ENCODE measurements at regions not wholly inside any gene's neighbourhood (a gene's known extent, or its start where the extent isn't known, plus 50 kb on each side); places are given as distances from the start of the nearest gene placed in this dataset.

GRCh38 chr14:71729596-71729995 is 202.6 kb upstream of the RGS6 start:
- H3K9me3 ChIP-seq, result no peaks in the 10 kb centered on the region
- no peak overlapping the region for H3K27ac ChIP-seq
- no peaks in the 10 kb centered on the region for H3K4me1 ChIP-seq
- 83 to 97% (median 84%) methylated on average over 3 of the region's 3 CpGs for WGBS, 5 donors
- TF ChIP-seq CTCF (IDR thresholded peaks at IDR 0.05), result no peak
- no peak for TF ChIP-seq EP300 (IDR thresholded peaks at IDR 0.05)
- TF ChIP-seq POLR2AphosphoS5 (IDR thresholded peaks at IDR 0.05), result no peak
- no peak for TF ChIP-seq POLR2A (IDR thresholded peaks at IDR 0.05)
- no peak overlapping the region for H3K4me3 ChIP-seq
- no peak for DNase-seq
- H3K36me3 ChIP-seq, result peaks cover 11 to 100% (median 99%) of the 10 kb centered on the region in 4 donors
- intact Hi-C loops (cut with DNase I; ENCODE audit: low total_unique reads), result no loop called here
- H3K27me3 ChIP-seq, result no peaks in the 10 kb centered on the region

- WGBS, 5 donors, result 82 to 94% (median 88%) methylated on average over 1 of the region's 1 CpG
- Histone ChIP-seq H3K9me3 (no peaks in the 10 kb centered on the region), H3K4me1 (no peaks in the 10 kb centered on the region), H3K36me3 (peaks cover 16 to 100% (median 99%) of the 10 kb centered on the region in 4 donors), H3K27ac (no peak overlapping the region), H3K27me3 (no peaks in the 10 kb centered on the region), H3K4me3 (no peak overlapping the region)
- intact Hi-C loops (cut with DNase I; ENCODE audit: low total_unique reads), result no loop called here
- no peak for DNase-seq
- TF ChIP-seq POLR2A (IDR thresholded peaks at IDR 0.05) (no peak), POLR2AphosphoS5 (IDR thresholded peaks at IDR 0.05) (no peak), EP300 (IDR thresholded peaks at IDR 0.05) (no peak), CTCF (IDR thresholded peaks at IDR 0.05) (no peak)
Measured at GRCh38 chr14:71730471-71730870, 201.8 kb upstream of the RGS6 start.

GRCh38 chr14:71731096-71731495 is 201.1 kb upstream of the RGS6 start:
- Histone ChIP-seq H3K27ac (no peak overlapping the region), H3K4me3 (no peak overlapping the region), H3K9me3 (no peaks in the 10 kb centered on the region), H3K36me3 (peaks cover 22 to 100% (median 99%) of the 10 kb centered on the region in 4 donors), H3K4me1 (no peaks in the 10 kb centered on the region), H3K27me3 (no peaks in the 10 kb centered on the region)
- intact Hi-C loops (cut with DNase I; ENCODE audit: low total_unique reads), result no loop called here
- TF ChIP-seq POLR2A (IDR thresholded peaks at IDR 0.05), result no peak
- TF ChIP-seq CTCF (IDR thresholded peaks at IDR 0.05), result no peak
- TF ChIP-seq EP300 (IDR thresholded peaks at IDR 0.05), result no peak
- TF ChIP-seq POLR2AphosphoS5 (IDR thresholded peaks at IDR 0.05), result no peak
- DNase-seq, result no peak
- WGBS, 5 donors, result 96 to 98% (median 96%) methylated on average over 5 of the region's 5 CpGs

- TF ChIP-seq CTCF (IDR thresholded peaks at IDR 0.05), result no peak
- TF ChIP-seq EP300 (IDR thresholded peaks at IDR 0.05), result no peak
- no peak for TF ChIP-seq POLR2AphosphoS5 (IDR thresholded peaks at IDR 0.05)
- TF ChIP-seq POLR2A (IDR thresholded peaks at IDR 0.05), result no peak
- Histone ChIP-seq H3K27me3 (no peaks in the 10 kb centered on the region), H3K36me3 (peaks cover 37 to 100% (median 100%) of the 10 kb centered on the region in 4 donors), H3K9me3 (no peaks in the 10 kb centered on the region), H3K27ac (no peak overlapping the region), H3K4me3 (no peak overlapping the region), H3K4me1 (no peaks in the 10 kb centered on the region)
- intact Hi-C loops (cut with DNase I; ENCODE audit: low total_unique reads), result no loop called here
- 86 to 97% (median 96%) methylated on average over 6 of the region's 6 CpGs for WGBS, 5 donors
- no peak for DNase-seq
Measured at GRCh38 chr14:71733210-71733883, 198.9 kb upstream of the RGS6 start.

Data from stomach (tissue), 8 donors.